MM.1S (cell line): ENCODE measurements at regions not wholly inside any gene's neighbourhood (a gene's known extent, or its start where the extent isn't known, plus 50 kb on each side); places are given as distances from the start of the nearest gene placed in this dataset.

Source experiments
- DNase-seq: peaks from one replicate; pipeline ENCODE4 v3.0.0-alpha.2; 2015
- H2AFZ ChIP-seq: fragments of 300-600 bp; sonication (generic); 2 replicates; pipeline ENCODE4 v1.6.0; 2016; ENCODE audit warnings: antibody characterized with exemption, low read length
- H3F3A ChIP-seq: fragments of 300-600 bp; sonication (generic); 2 replicates; pipeline ENCODE4 v1.6.1; 2016; ENCODE audit warnings: mild to moderate bottlenecking, antibody characterized with exemption, low read length, moderate library complexity, mixed read lengths; ENCODE audit not compliant: insufficient read depth
- H3K27ac ChIP-seq: fragments of 300-600 bp; sonication (generic); 2 replicates; pipeline ENCODE4 v1.5.1; 2016; ENCODE audit warnings: mild to moderate bottlenecking, low read length
- H3K27me3 ChIP-seq: fragments of 300-600 bp; sonication (generic); replicated peaks from 2 replicates; pipeline ENCODE4 v1.6.0; 2016; ENCODE audit warnings: low read length; ENCODE audit not compliant: insufficient read depth
- H3K36me3 ChIP-seq: fragments of 300-600 bp; sonication (generic); replicated peaks from 2 replicates; pipeline ENCODE4 v1.6.1; 2016; ENCODE audit warnings: mild to moderate bottlenecking, low read length, mixed read lengths; ENCODE audit not compliant: insufficient read depth
- H3K4me1 ChIP-seq: fragments of 300-600 bp; sonication (generic); 2 replicates; pipeline ENCODE4 v1.6.1; 2016; ENCODE audit warnings: low read length, mixed read lengths
- H3K4me2 ChIP-seq: fragments of 300-600 bp; sonication (generic); 2 replicates; pipeline ENCODE4 v1.6.0; 2016; ENCODE audit warnings: low read depth, low read length
- H3K4me3 ChIP-seq: fragments of 300-600 bp; sonication (generic); 2 replicates; pipeline ENCODE4 v1.5.1; 2016; ENCODE audit warnings: low read length, mixed read lengths
- H3K79me2 ChIP-seq: fragments of 300-600 bp; sonication (generic); 2 replicates; pipeline ENCODE4 v1.6.1; 2016; ENCODE audit warnings: mixed run types, low read length, mixed read lengths
- H3K9ac ChIP-seq: fragments of 300-600 bp; sonication (generic); 2 replicates; pipeline ENCODE4 v1.6.1; 2016; ENCODE audit warnings: low read length, mixed read lengths
- H3K9me2 ChIP-seq: fragments of 300-600 bp; sonication (generic); replicated peaks from 2 replicates; pipeline ENCODE4 v1.6.1; 2016; ENCODE audit warnings: mild to moderate bottlenecking, low read length, mixed read lengths; ENCODE audit not compliant: insufficient read depth
- H3K9me3 ChIP-seq: fragments of 300-600 bp; sonication (generic); replicated peaks from 2 replicates; pipeline ENCODE4 v1.6.1; 2016; ENCODE audit warnings: mild to moderate bottlenecking, low read length, mixed read lengths; ENCODE audit not compliant: insufficient read depth
- H4K20me1 ChIP-seq: fragments of 300-600 bp; sonication (generic); 2 replicates; pipeline ENCODE4 v1.6.1; 2016; ENCODE audit warnings: mild to moderate bottlenecking, low read length, moderate library complexity, mixed read lengths; ENCODE audit not compliant: insufficient read depth
- EZH2 ChIP-seq: fragments of 300-600 bp; sonication (generic); optimal IDR thresholded peaks from 2 replicates; pipeline ENCODE3; 2017; ENCODE audit warnings: low read depth, mild to moderate bottlenecking, antibody characterized with exemption, low read length, mixed read lengths
- EZH2phosphoT487 ChIP-seq: fragments of 300-600 bp; sonication (generic); IDR thresholded peaks from 2 replicates; pipeline ENCODE4 v1.6.1; 2018; ENCODE audit warnings: antibody characterized with exemption, low read length
- TF ChIP-seq, protein P1 (sequence below): fragments of 300-600 bp; sonication (generic); IDR thresholded peaks from 2 replicates; pipeline ENCODE4 v1.5.1; 2016; ENCODE audit warnings: antibody characterized with exemption, low read length, mixed read lengths

DNA sequence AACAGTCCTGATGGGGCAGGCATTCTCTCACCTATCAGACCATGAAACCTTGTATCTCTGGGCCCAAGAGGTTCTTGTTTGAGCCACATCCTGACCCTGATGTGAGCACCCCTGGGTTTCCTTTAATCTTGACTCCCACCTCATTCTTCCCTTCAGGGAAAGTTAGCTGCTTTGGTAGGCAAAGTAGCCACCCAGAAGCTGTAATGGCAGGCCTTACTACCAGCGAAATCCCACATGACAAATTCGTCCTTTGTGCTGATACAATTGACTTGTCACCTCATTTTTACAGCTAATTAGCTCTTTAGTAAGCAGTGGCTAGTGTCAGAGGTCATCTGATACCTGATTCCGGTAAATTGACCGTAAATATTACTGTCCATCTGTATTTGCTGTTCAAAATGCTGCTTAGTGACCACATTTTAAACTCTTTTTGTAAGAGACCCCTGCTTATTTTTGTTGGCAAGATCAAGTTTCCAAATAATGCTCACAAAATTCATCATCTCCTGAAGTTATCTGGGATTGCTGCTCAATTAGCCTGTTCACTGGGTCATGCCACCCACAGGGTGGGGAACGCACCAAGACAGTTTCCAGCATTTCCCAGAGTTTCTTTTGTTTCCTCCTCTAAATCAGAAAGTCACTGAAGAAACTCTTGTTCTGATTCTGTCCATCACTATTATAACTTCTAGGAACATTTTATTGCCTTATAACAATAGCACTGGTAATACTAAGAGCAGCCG, 329.7 kb downstream of the GPAT3 start:
- no peak overlapping the region for H3K4me2 ChIP-seq
- H3K79me2 ChIP-seq = no peaks in the 10 kb centered on the region
- H3K27me3 ChIP-seq = no peaks in the 10 kb centered on the region

GRCh38 chr4:83864097-83864817, 328.3 kb downstream of the GPAT3 start:
- no peak overlapping the region for H3K9ac ChIP-seq
- no peaks in the 10 kb centered on the region for H3K27me3 ChIP-seq
- H3F3A ChIP-seq = no peaks in the 10 kb centered on the region
- H4K20me1 ChIP-seq = no peaks in the 10 kb centered on the region
- H3K4me3 ChIP-seq = no peak overlapping the region
- no peak for DNase-seq
- H3K4me2 ChIP-seq = no peak overlapping the region
- no peaks in the 10 kb centered on the region for H3K4me1 ChIP-seq
- H3K9me3 ChIP-seq = no peaks in the 10 kb centered on the region
- no peak overlapping the region for H3K27ac ChIP-seq
- no peak overlapping the region for H2AFZ ChIP-seq
- H3K79me2 ChIP-seq = no peaks in the 10 kb centered on the region
- TF ChIP-seq, protein P1, sequence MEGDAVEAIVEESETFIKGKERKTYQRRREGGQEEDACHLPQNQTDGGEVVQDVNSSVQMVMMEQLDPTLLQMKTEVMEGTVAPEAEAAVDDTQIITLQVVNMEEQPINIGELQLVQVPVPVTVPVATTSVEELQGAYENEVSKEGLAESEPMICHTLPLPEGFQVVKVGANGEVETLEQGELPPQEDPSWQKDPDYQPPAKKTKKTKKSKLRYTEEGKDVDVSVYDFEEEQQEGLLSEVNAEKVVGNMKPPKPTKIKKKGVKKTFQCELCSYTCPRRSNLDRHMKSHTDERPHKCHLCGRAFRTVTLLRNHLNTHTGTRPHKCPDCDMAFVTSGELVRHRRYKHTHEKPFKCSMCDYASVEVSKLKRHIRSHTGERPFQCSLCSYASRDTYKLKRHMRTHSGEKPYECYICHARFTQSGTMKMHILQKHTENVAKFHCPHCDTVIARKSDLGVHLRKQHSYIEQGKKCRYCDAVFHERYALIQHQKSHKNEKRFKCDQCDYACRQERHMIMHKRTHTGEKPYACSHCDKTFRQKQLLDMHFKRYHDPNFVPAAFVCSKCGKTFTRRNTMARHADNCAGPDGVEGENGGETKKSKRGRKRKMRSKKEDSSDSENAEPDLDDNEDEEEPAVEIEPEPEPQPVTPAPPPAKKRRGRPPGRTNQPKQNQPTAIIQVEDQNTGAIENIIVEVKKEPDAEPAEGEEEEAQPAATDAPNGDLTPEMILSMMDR = no peak
- TF ChIP-seq EZH2 (no peak), EZH2phosphoT487 (no peak)
- H3K36me3 ChIP-seq = no peaks in the 10 kb centered on the region
- H3K9me2 ChIP-seq = no peaks in the 10 kb centered on the region

More for the DNA sequence above, 329.7 kb downstream of the GPAT3 start:
- no peak for TF ChIP-seq EZH2phosphoT487
- TF ChIP-seq EZH2 = no peak
- TF ChIP-seq, protein P1 = no peak
- DNase-seq = no peak
- Histone ChIP-seq H3K9ac (no peak overlapping the region), H3K9me3 (no peaks in the 10 kb centered on the region), H3K4me3 (no peak overlapping the region), H3K4me1 (no peaks in the 10 kb centered on the region), H3K36me3 (no peaks in the 10 kb centered on the region), H2AFZ (no peak overlapping the region), H3K9me2 (no peaks in the 10 kb centered on the region), H3F3A (no peaks in the 10 kb centered on the region), H3K27ac (no peak overlapping the region), H4K20me1 (no peaks in the 10 kb centered on the region)

DNA sequence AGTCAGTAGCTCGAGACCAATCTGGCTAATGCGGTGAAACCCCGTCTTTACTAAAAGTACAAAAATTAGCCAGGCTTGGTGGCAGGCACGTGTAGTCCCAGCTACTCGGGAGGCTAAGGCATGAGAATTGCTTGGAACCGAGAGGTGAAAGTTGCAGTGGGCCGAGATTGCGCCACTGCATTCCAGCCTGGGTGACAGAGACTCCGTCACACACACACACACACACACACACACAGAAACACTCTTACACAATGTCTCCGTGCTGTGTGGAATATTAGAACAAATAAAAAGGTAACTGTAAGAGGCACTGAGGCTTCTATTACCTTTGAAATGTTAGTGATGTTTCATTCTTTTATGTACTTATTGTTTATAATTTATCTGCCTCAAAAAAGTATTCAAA, 326.6 kb downstream of the GPAT3 start:
- Histone ChIP-seq H3K36me3 (no peaks in the 10 kb centered on the region), H3K4me1 (no peaks in the 10 kb centered on the region), H3K4me3 (no peak overlapping the region), H3K27me3 (no peaks in the 10 kb centered on the region), H2AFZ (no peak overlapping the region), H3K4me2 (no peak overlapping the region), H3K9ac (no peak overlapping the region), H4K20me1 (no peaks in the 10 kb centered on the region), H3F3A (no peaks in the 10 kb centered on the region), H3K9me3 (no peaks in the 10 kb centered on the region), H3K27ac (no peak overlapping the region), H3K79me2 (no peaks in the 10 kb centered on the region), H3K9me2 (no peaks in the 10 kb centered on the region)
- DNase-seq = no peak
- TF ChIP-seq, protein P1 = no peak
- TF ChIP-seq EZH2 (no peak), EZH2phosphoT487 (no peak)
